Activated effector memory CD4-positive, alpha-beta T cell treated with anti-CD3 and anti-CD28 coated beads, Interleukin-2, amount 50 U/mL, for 16 hours (primary cell): ENCODE measurements at regions not wholly inside any gene's neighbourhood (a gene's known extent, or its start where the extent isn't known, plus 50 kb on each side); places are given as distances from the start of the nearest gene placed in this dataset.
"Not testable (repeated sequence)": the region's sequence is repeated elsewhere in the genome, so short reads cannot be mapped to it uniquely, and the experiment has no call there.

Experiments used
- DNase-seq: peaks from one replicate; pipeline ENCODE4 v3.0.0-alpha.2; 2020

- no peak for DNase-seq
Observed at GRCh38 chr13:68736961-68737360, 1370.7 kb upstream of the ATXN8OS start.

- no peak for DNase-seq
Observed at GRCh38 chr13:68727798-68728197, 1379.8 kb upstream of the ATXN8OS start.

GRCh38 chr13:68727165-68727564 is 1380.5 kb upstream of the ATXN8OS start:
- DNase-seq = no peak

GRCh38 chr13:68719815-68720214 is 1387.8 kb upstream of the ATXN8OS start:
- no peak for DNase-seq

GRCh38 chr13:68715651-68716050 is 1392.0 kb upstream of the ATXN8OS start:
- no peak for DNase-seq

- no peak for DNase-seq
Observed at GRCh38 chr13:68714292-68714691, 1393.3 kb upstream of the ATXN8OS start.

GRCh38 chr13:68713394-68713793 is 1394.2 kb upstream of the ATXN8OS start:
- no peak for DNase-seq

GRCh38 chr13:68708336-68708908 is 1399.2 kb upstream of the ATXN8OS start:
- no peak for DNase-seq

GRCh38 chr13:68706044-68706443 is 1401.6 kb upstream of the ATXN8OS start:
- DNase-seq = not testable (repeated sequence)

- DNase-seq = no peak
Observed at GRCh38 chr13:68697551-68697950, 1410.1 kb upstream of the ATXN8OS start.

GRCh38 chr13:68696907-68697306 is 1410.7 kb upstream of the ATXN8OS start:
- no peak for DNase-seq

GRCh38 chr13:68692049-68692448 is 1415.6 kb upstream of the ATXN8OS start:
- no peak for DNase-seq

- DNase-seq = no peak
Observed at GRCh38 chr13:68690567-68690966, 1417.1 kb upstream of the ATXN8OS start.

- DNase-seq = no peak
Observed at GRCh38 chr13:68676513-68677115, 1431.0 kb upstream of the ATXN8OS start.

- DNase-seq = no peak
Observed at GRCh38 chr13:68675209-68675608, 1432.4 kb upstream of the ATXN8OS start.

- no peak for DNase-seq
Observed at GRCh38 chr13:68667863-68668262, 1437.7 kb upstream of the PCDH9 start.

GRCh38 chr13:68666774-68667397 is 1436.8 kb upstream of the PCDH9 start:
- DNase-seq = no peak

- DNase-seq = no peak
Observed at GRCh38 chr13:68645814-68646213, 1415.7 kb upstream of the PCDH9 start.

- DNase-seq = no peak
Observed at GRCh38 chr13:68644611-68645010, 1414.5 kb upstream of the PCDH9 start.

GRCh38 chr13:68636784-68637183 is 1406.6 kb upstream of the PCDH9 start:
- DNase-seq = no peak

GRCh38 chr13:68628994-68629393 is 1398.9 kb upstream of the PCDH9 start:
- no peak for DNase-seq

GRCh38 chr13:68627379-68627778 is 1397.2 kb upstream of the PCDH9 start:
- DNase-seq = no peak

GRCh38 chr13:68616600-68617222 is 1386.6 kb upstream of the PCDH9 start:
- DNase-seq = no peak

GRCh38 chr13:68609661-68610060 is 1379.5 kb upstream of the PCDH9 start:
- DNase-seq = no peak
